GM19397 (cell line): ENCODE measurements at regions not wholly inside any gene's neighbourhood (a gene's known extent, or its start where the extent isn't known, plus 50 kb on each side); places are given as distances from the start of the nearest gene placed in this dataset.
A peak's percentile ranks its signal among the peaks of the same experiment; 100 is the strongest.

Source experiments
- ATAC-seq: cut with Tn5 transposase; IDR thresholded peaks from one replicate; pipeline ENCODE4 v1.9.1; 2021; ENCODE audit warnings: mild to moderate bottlenecking, moderate library complexity; ENCODE audit not compliant: unreplicated experiment

DNA sequence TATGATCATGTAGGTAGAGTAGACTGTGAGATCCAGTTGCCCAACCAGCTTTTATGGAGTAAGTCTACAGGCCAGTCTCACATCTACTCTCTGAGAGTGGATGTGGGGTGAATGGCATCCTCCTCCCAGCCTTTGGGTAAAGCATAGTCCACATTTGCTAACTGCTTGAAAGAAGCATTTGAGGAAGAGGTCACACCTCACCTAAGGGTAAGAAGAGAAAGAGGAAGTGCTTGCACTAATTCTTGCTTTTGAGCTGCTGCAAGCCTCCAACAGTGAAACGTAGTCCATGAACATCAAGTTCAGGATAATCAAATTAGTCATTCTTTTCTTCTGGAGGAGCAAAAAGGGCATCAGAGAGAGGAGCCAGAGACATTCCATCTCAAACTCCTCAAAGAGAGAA, 93.9 kb upstream of the AGR3 start:
- ATAC-seq = peak; percentile 54

DNA sequence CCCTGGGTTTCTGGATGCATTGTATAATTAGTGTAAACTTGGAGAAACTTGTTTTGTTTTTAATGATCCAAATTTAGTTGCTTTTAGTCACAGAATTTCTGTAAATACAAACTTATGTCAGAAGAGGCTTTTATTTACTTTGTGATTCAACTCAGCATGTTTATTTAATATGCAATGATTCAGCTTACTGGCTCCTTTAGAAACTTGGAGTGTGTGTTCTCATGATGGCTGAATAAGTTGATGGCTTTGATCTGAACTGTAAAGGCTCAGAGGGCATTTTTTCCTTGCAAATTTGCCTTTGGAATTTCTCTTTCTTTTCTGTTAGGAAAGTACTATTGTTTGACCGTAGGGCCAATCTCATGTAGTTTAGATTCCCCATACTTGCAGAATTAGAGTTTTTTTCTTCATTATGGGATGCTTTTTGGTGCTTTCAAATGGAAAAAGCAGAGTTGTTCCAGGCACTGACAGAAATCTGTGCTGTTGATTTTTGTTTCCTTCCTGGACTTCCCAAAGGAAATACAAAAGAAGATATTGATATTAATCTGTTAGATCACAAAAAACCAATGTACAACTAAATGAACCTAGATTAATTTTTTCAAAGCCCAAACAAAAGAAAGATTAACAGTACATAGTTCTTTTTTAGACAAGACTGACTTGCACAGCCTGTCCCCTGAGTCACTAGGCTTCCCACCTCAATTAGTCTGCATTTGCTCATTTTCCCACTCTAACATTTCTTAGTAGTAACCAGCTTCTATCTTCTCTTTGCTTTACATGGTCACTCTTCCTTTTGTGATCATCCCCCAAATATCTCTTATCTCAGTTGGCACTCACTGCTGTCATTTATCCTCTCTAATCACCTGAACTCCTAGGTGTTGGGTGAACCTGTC, 96.8 kb upstream of the AGR3 start:
- no peak for ATAC-seq

DNA sequence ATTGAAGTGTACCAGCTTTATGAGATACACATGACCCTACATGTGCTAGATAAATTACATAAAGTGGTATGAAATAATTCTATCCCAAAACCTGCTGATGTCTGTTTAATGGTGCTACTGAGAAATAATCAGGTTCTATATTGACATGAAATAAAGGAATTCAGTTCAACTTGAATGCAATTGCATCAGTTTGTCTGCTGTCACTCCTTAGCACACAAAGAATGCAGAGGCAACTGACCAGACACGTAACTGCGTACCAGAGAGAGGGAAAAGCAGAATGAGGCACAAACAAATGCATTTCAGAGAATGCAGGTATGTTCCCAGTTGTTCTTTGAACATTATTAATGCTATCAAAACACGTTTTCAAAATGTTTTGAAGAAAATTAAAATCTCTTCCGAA, 98.8 kb upstream of the AGR3 start:
- ATAC-seq = no peak

DNA sequence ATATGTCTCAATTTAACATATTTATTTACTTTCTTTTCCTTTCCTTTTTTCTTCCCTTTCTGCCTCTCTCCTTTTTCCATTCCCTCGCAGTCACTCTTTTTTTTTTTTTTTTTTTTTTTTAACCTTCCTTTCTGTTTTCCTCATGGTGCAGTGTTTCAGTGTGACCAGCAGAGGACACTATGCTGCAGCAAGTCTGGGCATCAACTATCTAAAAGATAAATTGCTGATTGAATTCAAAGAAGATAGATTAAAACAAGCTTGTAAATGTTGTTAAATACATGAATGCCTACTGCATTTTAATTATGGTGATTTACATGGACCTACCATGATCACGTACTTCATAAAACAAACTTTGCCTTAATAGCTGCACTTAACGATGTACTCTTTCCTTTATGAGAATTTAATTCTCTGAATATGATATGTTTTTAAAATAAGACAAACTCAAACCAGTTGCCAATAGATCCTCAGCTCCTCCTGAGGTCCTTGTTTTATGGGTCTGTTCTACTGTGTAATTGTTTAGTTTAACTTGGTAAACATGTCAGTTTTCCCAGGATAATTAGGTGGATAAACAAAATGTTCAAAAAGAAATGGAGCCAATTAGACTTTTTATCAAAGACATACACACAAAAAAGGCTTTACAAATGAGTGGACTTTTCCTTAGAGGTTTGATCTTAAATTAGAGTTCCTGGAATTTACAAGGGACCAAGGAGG, 101.0 kb upstream of the AGR3 start:
- no peak for ATAC-seq

DNA sequence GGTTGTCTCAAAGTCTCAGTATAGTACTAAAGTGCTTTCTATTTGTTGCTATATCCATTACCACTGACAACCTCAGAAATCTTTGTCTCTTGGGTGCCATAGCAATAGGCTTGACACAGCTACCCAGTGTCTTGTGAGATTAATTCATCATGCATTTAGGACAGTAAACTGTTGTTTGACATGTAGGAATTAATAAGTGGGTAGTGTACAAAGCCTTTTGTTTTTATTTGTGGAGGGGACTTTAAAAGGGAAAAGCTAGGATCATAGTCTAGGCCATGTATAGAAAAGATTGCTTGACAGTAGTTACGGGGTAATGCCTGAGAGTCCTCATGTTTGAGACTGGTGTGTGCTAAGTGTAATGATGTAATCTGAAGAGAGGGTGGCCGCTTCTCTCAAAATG, 102.6 kb upstream of the AGR3 start:
- ATAC-seq = no peak

DNA sequence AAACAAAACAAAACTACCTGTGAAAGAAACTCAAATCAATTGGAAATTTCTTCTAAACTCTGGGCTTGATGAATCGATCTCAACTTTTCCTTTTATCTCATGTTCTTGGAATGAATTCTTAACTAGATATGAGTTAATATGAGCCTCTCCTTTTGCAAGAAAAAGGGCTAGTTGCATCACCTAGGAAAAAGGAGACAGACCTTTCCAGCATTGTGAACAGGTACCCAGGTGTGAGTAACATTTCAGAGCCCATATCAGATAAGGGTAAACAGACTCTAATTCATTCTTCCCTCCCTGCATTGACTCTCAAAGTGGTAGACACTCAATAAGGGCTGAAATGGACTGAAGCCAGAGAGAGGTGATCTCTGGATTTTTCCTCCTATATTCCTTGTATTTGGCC, 103.8 kb upstream of the AGR3 start:
- ATAC-seq = no peak

DNA sequence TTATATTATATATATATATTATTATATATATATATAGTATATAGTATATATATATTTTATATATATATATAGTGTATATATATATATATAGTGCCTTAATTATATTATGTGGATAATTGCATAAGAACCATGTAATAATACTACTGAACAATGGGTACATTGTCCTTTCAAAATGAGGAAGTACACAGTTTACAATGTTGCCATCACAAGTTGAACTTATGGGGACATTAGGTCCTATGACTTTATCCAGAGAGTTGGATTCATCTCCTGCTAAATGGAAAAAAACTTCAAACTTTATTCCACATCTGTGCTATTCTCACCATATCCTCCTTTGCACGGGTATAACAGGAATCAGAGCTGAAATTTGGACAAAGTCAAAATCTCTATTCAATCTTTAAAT, 105.0 kb upstream of the AGR3 start:
- ATAC-seq = no peak

DNA sequence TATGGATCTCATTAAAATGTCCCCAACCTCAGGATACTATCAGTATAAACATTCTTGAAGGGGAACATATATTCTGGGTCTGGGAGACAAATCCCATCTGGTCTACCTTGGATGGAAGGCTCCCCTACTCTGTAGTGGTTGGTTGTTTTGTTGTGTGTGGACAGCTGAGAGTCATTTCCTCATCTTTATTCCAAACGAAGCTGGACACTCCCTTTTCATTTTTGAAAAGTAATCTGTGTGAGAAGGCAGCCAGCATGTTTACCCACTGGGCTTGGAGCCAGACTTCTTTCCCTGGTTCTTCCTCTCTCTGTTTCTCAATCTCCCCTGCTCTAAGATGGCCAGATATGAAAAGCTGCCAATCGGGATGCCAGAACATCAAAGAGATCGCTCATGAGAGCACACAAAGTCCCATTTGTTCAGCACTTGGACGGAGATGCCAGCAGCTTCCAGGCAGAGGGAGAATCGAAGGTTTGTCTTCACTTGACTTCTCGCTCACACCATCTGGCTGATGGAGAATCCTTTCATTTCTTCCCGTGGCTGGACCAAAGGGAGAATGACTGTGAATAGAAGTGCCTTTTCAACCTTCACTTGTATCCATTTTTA, 108.1 kb upstream of the AGR3 start:
- no peak for ATAC-seq

DNA sequence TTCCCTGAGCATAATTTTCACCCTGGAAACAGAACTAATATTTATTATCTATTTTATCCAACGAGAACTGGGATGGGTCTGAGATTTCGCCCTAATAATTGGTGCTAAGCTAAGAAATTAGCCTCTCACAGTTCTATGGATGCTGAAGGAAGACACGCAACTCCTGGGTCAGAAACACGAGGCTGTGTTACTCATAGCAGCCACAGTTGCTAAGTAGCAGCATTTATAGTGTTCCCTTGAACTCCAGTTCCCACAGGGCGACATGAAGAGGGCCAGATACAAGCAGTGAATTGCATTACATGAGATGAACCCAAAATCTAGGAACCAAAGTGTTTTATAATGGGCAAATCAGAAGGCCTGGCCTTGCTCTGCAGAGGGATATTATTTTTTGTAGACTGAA, 109.8 kb upstream of the AGR3 start:
- ATAC-seq = no peak

DNA sequence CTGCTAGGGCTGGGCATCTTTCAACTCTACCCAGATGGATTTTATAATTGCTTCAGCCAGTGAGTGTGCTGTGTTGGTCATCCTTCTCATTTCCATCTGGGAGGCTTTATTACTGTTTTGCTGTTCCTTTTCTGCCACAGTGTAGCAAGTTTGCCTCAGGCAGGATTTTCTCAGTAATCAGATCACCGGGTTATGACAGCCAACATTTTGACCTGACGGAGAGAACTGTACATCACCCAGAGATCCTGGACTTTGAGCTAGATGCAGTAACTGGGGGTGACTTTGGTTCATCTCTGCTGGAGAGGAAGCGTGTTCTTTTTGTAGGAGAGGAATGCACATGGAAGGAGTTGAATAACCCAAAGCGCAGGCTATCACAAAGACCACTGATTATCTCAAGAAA, 111.8 kb upstream of the AGR3 start:
- no peak for ATAC-seq

DNA sequence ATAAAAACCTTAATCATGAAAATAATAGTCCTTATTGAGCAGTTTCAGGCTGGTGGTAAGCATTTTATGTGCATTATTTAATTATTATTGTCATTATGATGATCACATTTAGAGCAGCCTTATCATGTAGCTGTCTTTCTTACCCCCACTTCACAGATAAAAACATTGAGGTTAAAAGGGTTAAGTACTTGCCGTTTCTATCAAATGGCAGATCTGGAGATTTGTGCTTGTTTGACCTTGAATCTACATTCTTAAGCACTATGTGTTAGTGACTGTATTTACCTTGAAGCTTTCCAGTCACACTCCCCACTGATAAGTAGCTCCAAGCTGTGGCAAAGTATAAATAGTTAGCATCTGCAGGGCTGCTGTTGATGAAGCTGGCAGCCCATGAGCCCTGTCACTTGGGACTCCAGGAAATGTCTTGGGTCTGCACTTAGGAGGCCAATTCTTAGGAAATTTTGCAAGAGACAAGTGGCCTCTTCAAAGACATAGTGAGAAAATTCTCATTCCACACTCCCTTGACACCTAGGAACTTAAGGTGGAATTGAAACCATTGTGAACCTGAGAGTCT, 116.8 kb upstream of the AGR3 start:
- ATAC-seq = no peak

DNA sequence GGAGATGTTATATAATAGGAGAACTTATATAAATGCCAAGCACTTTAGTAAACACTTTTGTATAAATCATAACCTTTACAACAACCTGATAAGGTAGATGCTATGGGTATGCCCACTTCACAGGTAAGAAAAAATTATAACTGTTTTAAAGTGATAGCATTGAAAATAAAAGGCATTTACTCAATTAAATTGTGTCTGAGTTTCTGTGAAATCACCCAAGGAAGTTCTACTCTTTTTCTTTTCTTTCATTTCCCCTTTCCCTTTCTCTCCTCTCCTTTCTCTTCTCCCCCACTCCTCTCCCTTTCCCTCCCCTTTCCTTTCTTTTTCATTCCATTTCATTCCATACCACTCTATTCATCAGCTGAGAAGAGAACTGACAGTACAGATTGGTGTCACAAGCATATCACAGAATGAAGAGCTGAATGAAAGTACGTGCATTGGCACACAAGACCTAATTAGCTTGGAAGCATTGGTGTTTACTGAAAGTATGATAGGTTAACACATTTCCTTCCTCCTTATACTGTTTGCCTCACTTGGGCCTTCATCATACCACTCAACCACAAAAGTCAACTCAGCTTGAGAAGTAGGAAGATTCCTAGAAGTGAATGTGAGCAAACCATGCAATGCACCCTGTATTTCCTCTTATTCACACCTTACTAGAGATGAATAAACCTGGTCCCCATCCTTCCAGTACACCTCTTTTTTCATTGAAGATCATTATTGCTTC, 117.9 kb upstream of the AGR3 start:
- no peak for ATAC-seq

DNA sequence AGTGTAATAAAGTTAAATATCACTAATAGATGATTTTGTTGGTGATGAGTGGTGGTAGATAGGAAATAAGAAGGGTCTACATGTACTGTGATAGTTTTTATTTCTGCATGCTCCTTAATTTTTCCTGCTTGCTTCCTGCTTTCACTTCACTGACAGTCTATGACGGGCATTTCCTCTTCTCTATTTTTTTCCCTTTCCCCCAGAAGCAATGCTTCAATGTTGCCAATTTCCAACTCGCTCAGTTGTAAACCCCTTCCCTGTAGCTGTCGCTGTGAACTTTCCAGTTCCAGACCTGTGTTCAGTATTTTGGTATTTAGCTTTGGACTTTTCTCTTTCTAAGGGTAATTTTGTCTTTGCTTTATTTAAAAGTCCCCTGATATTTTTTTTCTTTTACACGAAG, 123.5 kb upstream of the AGR3 start:
- ATAC-seq = no peak

DNA sequence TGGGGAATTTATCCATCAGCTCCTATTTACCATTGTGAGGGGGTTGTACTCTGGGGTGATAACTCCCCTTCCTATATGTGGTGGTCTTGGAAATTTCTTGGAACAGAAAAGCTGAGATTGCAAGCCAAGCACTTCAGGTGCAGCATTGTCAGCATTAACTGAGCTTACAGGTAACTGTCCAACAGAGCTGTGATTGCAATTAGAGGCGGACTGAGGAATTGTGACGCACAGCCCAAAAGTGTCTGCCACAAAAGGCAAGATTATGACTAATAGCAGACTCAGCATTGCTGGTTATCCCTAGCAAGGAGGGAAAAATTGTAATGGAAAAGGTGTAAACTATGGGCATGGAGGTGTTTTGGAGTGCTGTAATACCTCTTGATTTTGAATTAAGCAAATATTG, 126.1 kb upstream of the AGR3 start:
- ATAC-seq = no peak

DNA sequence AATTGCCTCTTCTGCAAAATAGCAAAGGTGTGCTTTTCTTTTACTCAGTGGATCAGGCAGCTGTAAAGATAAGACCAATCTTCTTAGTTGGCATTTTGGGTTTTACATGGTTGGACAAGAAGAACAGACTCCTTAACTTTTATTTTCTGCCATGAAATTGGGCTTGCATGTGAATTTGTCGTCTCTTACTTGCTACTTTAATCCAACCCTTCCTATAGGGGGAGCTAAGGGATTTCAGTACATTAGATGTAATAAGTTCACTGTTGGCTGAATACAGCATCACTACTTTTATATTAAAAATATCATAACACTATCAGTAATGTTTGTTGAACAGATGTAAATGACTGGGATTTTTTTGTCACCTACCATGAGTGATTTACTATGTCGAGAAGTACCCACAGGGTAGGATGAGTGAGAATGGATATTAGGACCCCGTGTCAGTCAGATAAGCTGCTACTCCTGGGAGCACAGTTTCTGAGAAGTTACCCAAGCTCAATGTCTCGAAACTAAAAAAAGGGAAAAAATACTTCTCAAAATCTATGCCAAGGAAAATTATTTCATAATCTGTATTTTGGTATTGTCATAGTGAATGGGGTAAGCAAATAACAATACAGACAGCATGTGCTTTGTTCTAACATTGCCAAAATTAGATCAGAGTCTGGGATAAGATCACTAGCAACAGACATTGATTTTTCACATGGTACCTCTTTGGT, 127.4 kb upstream of the AGR3 start:
- no peak for ATAC-seq

DNA sequence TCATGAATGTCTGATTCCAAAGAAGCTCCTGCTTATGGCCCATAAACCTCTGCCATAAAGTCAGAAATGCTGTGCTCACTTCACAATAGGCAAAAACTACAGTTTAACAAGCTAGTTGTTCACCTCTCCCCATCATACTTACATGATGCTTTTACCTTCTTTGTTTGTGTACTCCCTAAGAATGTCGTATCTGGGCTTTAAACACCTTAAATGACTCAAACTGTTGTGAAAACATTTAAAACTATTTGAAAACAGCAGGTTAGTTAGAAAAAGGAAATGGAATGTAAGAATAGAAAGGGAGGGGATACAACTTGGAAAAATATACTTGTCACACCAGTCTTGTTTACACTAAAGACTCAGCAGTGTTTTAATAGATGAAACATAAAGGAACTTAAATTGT, 128.2 kb upstream of the AGR3 start:
- ATAC-seq = no peak

DNA sequence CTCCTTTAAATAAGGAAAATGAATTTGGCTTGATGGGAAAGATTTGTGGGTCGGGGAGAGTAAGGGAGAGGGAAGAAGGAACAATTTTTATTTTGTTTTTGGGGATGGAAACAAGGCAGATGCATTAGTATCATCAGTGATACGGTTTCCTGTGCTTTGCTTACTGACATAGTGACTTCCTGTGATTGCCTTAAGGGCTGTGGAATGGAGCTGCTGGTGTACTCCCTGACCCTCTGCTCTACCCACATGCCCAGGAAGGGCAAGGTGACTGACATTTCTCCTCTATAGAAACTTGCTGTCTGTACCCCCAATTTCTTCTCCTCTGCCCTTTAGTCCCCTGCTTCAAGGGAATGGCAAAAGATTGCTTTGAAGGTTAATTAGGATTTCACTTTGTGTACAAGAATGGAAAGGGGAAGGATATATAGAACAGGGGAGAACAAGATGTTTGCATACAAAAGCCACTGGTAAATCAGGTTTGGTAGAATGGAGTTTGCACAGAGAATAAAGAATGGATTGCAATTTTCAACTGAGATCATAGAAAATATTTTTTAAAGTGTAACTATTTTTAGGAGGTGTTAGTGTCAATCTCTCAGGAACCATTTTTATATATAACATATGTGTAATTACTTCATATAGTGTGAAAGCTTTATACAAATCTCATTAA, 129.0 kb upstream of the AGR3 start:
- ATAC-seq = no peak

DNA sequence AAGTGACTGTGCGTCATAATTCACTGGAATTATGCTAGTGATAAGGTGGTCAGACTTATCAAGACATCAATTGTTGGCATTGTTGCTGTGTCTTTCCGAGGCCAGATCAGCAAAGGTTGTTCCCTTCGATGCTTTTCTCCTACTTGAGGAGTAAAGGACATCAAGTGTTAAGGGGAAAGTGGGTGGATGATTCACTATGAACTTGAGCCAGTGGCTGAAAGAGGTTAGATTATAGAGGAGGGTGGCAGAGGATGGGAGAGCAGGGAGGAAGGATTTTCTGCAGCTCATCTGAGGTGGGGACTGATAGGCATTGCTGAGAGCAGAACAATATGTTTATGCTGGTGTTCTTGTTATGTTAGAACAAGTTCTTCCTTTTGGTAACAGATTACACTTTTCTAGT, 131.4 kb upstream of the AGR3 start:
- no peak for ATAC-seq

DNA sequence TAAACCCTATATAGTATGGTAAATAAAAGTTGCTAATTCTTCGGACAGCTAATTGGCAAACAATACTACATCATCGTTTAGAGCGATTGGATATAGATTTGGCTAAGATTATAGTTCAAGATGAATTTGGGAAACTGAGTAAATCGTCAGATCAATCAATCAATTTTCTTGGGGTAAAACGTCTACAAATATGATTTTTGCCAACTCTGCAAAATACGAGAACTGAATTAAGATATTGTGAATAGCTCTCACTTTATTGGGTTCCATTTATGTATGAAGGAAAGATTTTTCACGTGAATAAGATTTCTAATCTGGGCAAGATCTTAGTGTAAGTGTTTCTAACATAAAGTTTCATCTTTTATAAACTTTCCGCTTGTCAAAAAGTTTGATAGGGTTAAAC, 132.9 kb upstream of the AGR3 start:
- ATAC-seq = no peak

DNA sequence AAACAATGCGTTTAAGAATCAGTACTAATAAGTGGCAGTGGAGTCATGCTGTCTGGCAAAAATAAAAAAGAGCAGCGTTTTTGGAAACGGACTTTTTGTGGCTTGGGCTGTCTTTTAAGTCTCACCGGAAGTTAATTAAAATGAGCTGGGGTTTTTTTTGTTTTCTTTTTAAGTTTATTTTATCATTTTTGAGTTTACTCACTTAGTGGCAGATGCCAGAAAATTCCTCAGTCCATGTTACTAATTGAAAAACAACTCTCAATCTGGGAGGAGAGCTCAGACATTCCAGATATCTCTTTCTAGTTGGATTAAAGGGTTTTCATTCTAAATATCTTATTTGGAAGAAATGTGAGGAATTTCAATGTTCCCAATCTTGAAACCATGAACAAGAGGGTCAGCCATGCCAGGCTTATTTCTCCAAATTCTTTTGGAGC, 133.8 kb upstream of the AGR3 start:
- no peak for ATAC-seq
